ENCODE measurements at regions not wholly inside any gene's neighbourhood (a gene's known extent, or its start where the extent isn't known, plus 50 kb on each side); places are given as distances from the start of the nearest gene placed in this dataset.

DNA sequence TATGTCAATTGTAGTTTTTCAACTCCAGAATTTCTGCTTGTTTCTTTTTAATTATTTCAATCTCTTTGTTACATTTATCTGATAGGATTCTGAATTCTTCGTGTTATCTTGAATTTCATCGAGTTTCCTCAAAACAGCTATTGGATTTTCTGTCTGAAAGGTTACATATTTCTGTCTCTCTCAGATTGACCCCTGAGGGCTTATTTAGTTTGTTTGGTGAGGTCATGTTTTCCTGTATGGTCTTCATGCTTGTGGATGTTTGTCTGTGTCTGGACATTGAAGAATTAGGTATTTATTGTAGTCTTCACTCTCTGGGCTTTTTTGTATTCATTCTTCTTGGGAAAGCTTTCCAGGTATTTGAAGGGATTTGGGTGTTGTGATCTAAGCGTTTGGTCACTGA is 85.6 kb downstream of the SNAPC1 start:
- DNase-seq (ENCODE audit: low spot score), result no peak
- TF ChIP-seq, protein P1, sequence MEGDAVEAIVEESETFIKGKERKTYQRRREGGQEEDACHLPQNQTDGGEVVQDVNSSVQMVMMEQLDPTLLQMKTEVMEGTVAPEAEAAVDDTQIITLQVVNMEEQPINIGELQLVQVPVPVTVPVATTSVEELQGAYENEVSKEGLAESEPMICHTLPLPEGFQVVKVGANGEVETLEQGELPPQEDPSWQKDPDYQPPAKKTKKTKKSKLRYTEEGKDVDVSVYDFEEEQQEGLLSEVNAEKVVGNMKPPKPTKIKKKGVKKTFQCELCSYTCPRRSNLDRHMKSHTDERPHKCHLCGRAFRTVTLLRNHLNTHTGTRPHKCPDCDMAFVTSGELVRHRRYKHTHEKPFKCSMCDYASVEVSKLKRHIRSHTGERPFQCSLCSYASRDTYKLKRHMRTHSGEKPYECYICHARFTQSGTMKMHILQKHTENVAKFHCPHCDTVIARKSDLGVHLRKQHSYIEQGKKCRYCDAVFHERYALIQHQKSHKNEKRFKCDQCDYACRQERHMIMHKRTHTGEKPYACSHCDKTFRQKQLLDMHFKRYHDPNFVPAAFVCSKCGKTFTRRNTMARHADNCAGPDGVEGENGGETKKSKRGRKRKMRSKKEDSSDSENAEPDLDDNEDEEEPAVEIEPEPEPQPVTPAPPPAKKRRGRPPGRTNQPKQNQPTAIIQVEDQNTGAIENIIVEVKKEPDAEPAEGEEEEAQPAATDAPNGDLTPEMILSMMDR (IDR thresholded peaks at IDR 0.05), result no peak
- Histone ChIP-seq H3K4me3 (no peak overlapping the region), H3K27ac (no peak overlapping the region)

DNA sequence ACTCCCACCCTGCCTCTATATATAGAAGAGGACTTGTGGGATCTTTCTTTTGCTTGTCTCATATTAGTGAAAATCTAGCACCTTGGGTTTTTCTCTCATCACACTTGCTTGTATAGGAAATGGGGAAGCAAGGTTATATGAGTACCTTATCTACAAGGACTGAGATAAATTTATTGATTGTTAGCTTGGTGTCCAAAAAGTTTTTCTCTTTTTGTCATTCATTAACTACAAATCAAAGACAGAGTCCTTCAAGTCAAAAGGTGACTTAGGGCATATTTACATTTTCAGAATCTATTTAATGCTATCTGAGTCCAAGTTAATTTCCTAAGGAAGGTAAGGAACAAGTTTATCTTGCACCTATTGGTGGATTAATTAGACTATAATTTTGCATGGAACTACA is 92.7 kb downstream of the SNAPC1 start:
- TF ChIP-seq, protein P1 (IDR thresholded peaks at IDR 0.05), result no peak
- H3K27ac ChIP-seq, result no peak overlapping the region
- H3K4me3 ChIP-seq, result no peak overlapping the region
- DNase-seq (ENCODE audit: low spot score), result no peak

DNA sequence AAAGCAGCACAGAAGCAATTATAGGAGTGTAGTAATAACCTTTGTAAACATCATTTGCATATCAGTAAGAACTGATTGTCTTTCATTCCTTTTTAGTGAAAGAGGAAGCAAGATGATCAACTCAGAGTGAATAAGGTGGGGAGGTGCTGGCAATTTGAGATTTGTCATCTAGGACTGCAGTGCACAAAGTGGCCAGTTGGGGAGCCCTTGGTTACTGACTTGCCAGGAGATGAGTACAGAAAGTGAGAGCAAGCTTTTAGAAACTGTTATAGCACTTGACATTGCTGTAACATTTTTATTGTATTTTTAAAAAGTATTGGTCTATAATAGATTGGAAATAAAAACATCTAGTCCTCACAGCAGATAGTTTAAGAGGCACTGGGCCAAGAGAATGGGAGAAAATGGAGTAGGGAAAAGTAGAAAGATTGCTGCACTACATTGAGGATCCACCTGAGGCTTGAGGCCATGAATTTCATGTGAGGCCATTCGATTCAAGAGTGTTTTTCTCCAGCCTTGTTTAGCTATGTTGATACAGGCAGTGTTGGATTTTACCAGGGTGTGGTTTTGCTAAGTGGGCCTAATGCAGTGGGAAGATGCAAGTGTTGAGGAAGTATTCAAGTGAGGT is 98.2 kb downstream of the SNAPC1 start:
- TF ChIP-seq, protein P1 (IDR thresholded peaks at IDR 0.05), result no peak
- H3K27ac ChIP-seq, result no peak overlapping the region
- H3K4me3 ChIP-seq, result no peak overlapping the region
- DNase-seq (ENCODE audit: low spot score), result no peak

DNA sequence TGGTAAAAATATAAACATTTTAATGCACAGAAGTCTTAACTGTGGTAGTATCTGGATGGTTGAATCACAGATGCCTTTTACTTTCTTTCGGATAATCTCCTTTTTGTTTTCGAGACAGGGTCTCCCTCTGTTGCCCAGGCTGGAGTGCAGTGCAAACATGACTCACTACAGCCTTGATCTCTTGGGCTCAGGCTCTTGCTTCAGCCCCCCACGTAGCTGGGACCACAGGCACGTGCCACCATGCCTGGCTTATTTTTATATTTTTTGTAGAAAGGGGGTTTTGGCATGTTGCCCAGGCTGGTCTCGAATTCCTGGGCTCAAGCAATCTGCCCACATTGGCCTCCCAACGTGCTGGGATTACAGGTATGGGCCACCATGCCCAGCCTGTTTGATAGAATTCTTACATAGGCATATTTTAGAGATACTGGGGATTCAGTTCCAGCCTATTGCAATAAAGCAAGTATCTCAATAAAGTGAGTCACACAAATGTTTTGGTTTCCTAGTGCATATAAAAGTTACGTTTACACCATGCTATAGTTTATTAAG is 99.2 kb downstream of the SNAPC1 start:
- H3K27ac ChIP-seq, result no peak overlapping the region
- DNase-seq (ENCODE audit: low spot score), result no peak
- TF ChIP-seq, protein P1 (IDR thresholded peaks at IDR 0.05), result no peak
- no peak overlapping the region for H3K4me3 ChIP-seq

DNA sequence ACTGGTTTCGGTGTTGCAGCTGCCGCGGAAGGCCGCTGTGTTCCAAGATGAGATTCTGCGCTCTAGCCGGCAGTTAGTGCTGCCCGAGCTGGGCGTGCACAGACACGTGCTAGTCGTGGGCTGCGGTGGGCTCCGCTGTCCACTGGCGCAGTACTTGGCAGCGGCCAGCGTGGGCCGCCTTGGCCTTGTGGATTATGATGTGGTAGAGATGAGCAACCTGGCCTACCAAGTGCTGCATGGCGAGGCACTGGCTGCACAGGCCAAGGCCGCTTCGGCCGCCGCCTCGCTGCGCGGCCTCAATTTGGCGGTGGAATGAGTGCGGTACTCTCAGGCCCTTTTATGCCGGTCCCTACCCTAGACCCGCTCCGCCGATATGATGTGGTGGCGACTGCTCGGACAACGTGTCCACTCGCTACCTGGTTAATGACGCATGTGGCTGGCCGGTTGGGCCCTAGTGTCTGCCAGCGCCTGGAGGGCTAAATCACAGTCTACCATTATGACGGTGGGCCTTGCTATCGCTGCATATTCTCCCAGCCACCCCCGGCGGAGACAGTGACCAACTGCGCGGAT is 102.2 kb downstream of the SNAPC1 start:
- no peak for DNase-seq (ENCODE audit: low spot score)
- Histone ChIP-seq H3K27ac (no peak overlapping the region), H3K4me3 (no peak overlapping the region)
- TF ChIP-seq, protein P1 (IDR thresholded peaks at IDR 0.05), result no peak

DNA sequence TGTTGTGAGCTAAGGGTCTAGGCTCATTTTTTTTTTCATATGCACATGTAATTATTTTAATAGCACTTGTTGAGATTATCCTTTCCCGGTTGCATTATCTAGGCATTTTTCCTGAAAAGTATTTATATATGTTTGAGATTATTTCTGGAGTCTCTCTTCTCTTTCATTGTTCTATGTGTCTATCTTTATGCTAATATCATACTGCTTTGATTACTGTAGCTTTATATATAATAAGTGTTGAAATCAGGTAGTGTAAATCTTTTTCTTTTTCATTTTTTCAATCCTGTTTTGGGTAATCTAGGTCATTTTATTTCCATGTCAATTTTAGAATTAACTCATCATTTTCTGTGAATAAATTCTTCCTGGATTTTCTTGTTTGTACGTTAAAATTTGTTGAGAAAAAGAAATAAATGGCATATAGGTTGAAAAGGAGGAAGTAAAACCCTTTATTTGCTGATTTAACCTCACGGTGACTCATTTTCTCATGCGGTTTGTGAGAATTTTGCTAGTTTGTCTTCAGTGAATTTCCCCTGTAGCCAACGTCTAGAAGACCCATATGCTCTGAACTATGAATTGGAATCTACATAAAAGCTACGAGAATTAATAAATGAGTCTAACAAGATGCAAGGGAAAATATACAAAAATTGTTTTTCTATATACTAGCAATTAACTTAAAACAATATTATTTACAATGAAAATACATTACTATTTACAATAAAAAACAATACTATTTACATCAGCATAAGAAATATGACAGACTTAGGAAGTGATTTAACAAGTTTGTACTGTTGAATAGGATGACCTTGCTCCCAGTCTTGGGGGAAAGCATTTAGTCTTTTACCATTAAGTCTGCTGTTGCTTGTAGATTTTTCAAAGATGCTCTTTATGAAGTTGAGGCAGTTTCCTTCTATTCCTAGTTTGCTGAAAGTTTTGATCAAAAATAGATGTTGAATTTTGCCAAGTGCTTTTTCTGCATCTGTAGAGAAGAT is 105.0 kb downstream of the SNAPC1 start:
- H3K27ac ChIP-seq, result no peak overlapping the region
- DNase-seq (ENCODE audit: low spot score), result no peak
- TF ChIP-seq, protein P1 (IDR thresholded peaks at IDR 0.05), result no peak
- no peak overlapping the region for H3K4me3 ChIP-seq
